ENCODE measurements at regions not wholly inside any gene's neighbourhood (a gene's known extent, or its start where the extent isn't known, plus 50 kb on each side); places are given as distances from the start of the nearest gene placed in this dataset.

GRCh38 chr20:17859616-17860232 lies 108.9 kb downstream of the SNX5 start:
- TF ChIP-seq CTCF (IDR thresholded peaks at IDR 0.05) (no peak), POLR2A (IDR thresholded peaks at IDR 0.05) (no peak), POLR2AphosphoS5 (IDR thresholded peaks at IDR 0.05) (no peak), EP300 (IDR thresholded peaks at IDR 0.05) (no peak)

Data from suprapubic skin (tissue), 4 donors.